ENCODE measurements at regions not wholly inside any gene's neighbourhood (a gene's known extent, or its start where the extent isn't known, plus 50 kb on each side); places are given as distances from the start of the nearest gene placed in this dataset.

GRCh38 chr12:92469837-92470236 lies 233.0 kb upstream of the PLEKHG7 start:
- Mint-ChIP-seq H3K9me3 (no peaks in the 10 kb centered on the region), H3K27ac (no peak overlapping the region)

GRCh38 chr12:92468358-92469020 lies 234.3 kb upstream of the PLEKHG7 start:
- DNase-seq: no peak
- Mint-ChIP-seq H3K4me3 (no peak overlapping the region), H3K27ac (no peak overlapping the region), H3K4me1 (ENCODE audit: low read depth) (peaks cover 34% of the 10 kb centered on the region), H3K27me3 (ENCODE audit: insufficient read depth) (peaks cover 3% of the 10 kb centered on the region; the same call in 1 of the 2 replicates), H3K36me3 (ENCODE audit: low read depth) (no peaks in the 10 kb centered on the region), H3K9me3 (no peaks in the 10 kb centered on the region)
- no peak for TF ChIP-seq CTCF (IDR thresholded peaks at IDR 0.05)

More at GRCh38 chr12:92469837-92470236, 233.0 kb upstream of the PLEKHG7 start:
- DNase-seq: no peak
- TF ChIP-seq CTCF (IDR thresholded peaks at IDR 0.05): no peak
- Mint-ChIP-seq H3K36me3 (ENCODE audit: low read depth) (no peaks in the 10 kb centered on the region), H3K4me1 (ENCODE audit: low read depth) (peaks cover 34% of the 10 kb centered on the region), H3K4me3 (no peak overlapping the region), H3K27me3 (ENCODE audit: insufficient read depth) (peaks cover 3% of the 10 kb centered on the region; the same call in 1 of the 2 replicates)

GRCh38 chr12:92467886-92468285 lies 234.9 kb upstream of the PLEKHG7 start:
- H3K4me3 Mint-ChIP-seq: no peak overlapping the region

GRCh38 chr12:92466391-92467305 lies 236.1 kb upstream of the PLEKHG7 start:
- TF ChIP-seq CTCF (IDR thresholded peaks at IDR 0.05): no peak
- no peak overlapping the region for H3K27ac Mint-ChIP-seq
- DNase-seq: no peak
- no peaks in the 10 kb centered on the region for H3K9me3 Mint-ChIP-seq
- peaks cover 24% of the 10 kb centered on the region for H3K4me1 Mint-ChIP-seq (ENCODE audit: low read depth)
- no peaks in the 10 kb centered on the region for H3K36me3 Mint-ChIP-seq (ENCODE audit: low read depth)
- no peak overlapping the region for H3K4me3 Mint-ChIP-seq
- H3K27me3 Mint-ChIP-seq (ENCODE audit: insufficient read depth): peaks cover 3% of the 10 kb centered on the region; the same call in 1 of the 2 replicates

More at GRCh38 chr12:92467886-92468285, 234.9 kb upstream of the PLEKHG7 start:
- peaks cover 34% of the 10 kb centered on the region for H3K4me1 Mint-ChIP-seq (ENCODE audit: low read depth)
- no peak for TF ChIP-seq CTCF (IDR thresholded peaks at IDR 0.05)
- DNase-seq: no peak
- H3K27me3 Mint-ChIP-seq (ENCODE audit: insufficient read depth): peaks cover 3% of the 10 kb centered on the region; the same call in 1 of the 2 replicates
- no peaks in the 10 kb centered on the region for H3K36me3 Mint-ChIP-seq (ENCODE audit: low read depth)
- no peak overlapping the region for H3K27ac Mint-ChIP-seq
- no peaks in the 10 kb centered on the region for H3K9me3 Mint-ChIP-seq

- no peaks in the 10 kb centered on the region for H3K9me3 Mint-ChIP-seq
- H3K4me1 Mint-ChIP-seq (ENCODE audit: low read depth): peaks cover 20% of the 10 kb centered on the region
- no peaks in the 10 kb centered on the region for H3K36me3 Mint-ChIP-seq (ENCODE audit: low read depth)
- DNase-seq: no peak
- peaks cover 3% of the 10 kb centered on the region; the same call in 1 of the 2 replicates for H3K27me3 Mint-ChIP-seq (ENCODE audit: insufficient read depth)
- no peak overlapping the region for H3K4me3 Mint-ChIP-seq
- H3K27ac Mint-ChIP-seq: no peak overlapping the region
- TF ChIP-seq CTCF (IDR thresholded peaks at IDR 0.05): no peak
These were observed 236.9 kb upstream of the PLEKHG7 start for GRCh38 chr12:92465786-92466295.

Data from HFFc6 (cell line).